ENCODE measurements at regions not wholly inside any gene's neighbourhood (a gene's known extent, or its start where the extent isn't known, plus 50 kb on each side); places are given as distances from the start of the nearest gene placed in this dataset.

GRCh38 chr9:7937761-7938491 lies 138.3 kb upstream of the DMAC1 start:
- no peaks in the 10 kb centered on the region for H3K27me3 ChIP-seq (ENCODE audit: insufficient read depth, low read length)
- no peak overlapping the region for H3K4me3 ChIP-seq (ENCODE audit: low read length)
- peaks cover 20% of the 10 kb centered on the region for H3K4me1 ChIP-seq (ENCODE audit: insufficient read depth, low read length)
- H3K9me3 ChIP-seq (ENCODE audit: low read depth, low read length), result no peaks in the 10 kb centered on the region

- Histone ChIP-seq H3K4me3 (ENCODE audit: low read length) (no peak overlapping the region), H3K9me3 (ENCODE audit: low read depth, low read length) (no peaks in the 10 kb centered on the region), H3K4me1 (ENCODE audit: insufficient read depth, low read length) (peaks cover 20% of the 10 kb centered on the region), H3K27me3 (ENCODE audit: insufficient read depth, low read length) (no peaks in the 10 kb centered on the region)
These were observed 137.4 kb upstream of the DMAC1 start for GRCh38 chr9:7936996-7937395.

- Histone ChIP-seq H3K27me3 (ENCODE audit: insufficient read depth, low read length) (no peaks in the 10 kb centered on the region), H3K9me3 (ENCODE audit: low read depth, low read length) (no peaks in the 10 kb centered on the region), H3K4me3 (ENCODE audit: low read length) (no peak overlapping the region), H3K4me1 (ENCODE audit: insufficient read depth, low read length) (peaks cover 20% of the 10 kb centered on the region)
These were observed 136.6 kb upstream of the DMAC1 start for GRCh38 chr9:7936163-7936562.

- no peak overlapping the region for H3K4me3 ChIP-seq (ENCODE audit: low read length)
- H3K9me3 ChIP-seq (ENCODE audit: low read depth, low read length), result no peaks in the 10 kb centered on the region
- no peaks in the 10 kb centered on the region for H3K27me3 ChIP-seq (ENCODE audit: insufficient read depth, low read length)
- H3K4me1 ChIP-seq (ENCODE audit: insufficient read depth, low read length), result peaks cover 20% of the 10 kb centered on the region
These were observed 136.1 kb upstream of the DMAC1 start for GRCh38 chr9:7935681-7936080.

- H3K4me3 ChIP-seq (ENCODE audit: low read length), result no peak overlapping the region
- no peaks in the 10 kb centered on the region for H3K27me3 ChIP-seq (ENCODE audit: insufficient read depth, low read length)
- H3K4me1 ChIP-seq (ENCODE audit: insufficient read depth, low read length), result peaks cover 20% of the 10 kb centered on the region
- no peaks in the 10 kb centered on the region for H3K9me3 ChIP-seq (ENCODE audit: low read depth, low read length)
These were observed 133.2 kb upstream of the DMAC1 start for GRCh38 chr9:7932767-7933166.

GRCh38 chr9:7930613-7931012 lies 131.0 kb upstream of the DMAC1 start:
- Histone ChIP-seq H3K4me1 (ENCODE audit: insufficient read depth, low read length) (peaks cover 8% of the 10 kb centered on the region), H3K27me3 (ENCODE audit: insufficient read depth, low read length) (no peaks in the 10 kb centered on the region), H3K9me3 (ENCODE audit: low read depth, low read length) (no peaks in the 10 kb centered on the region), H3K4me3 (ENCODE audit: low read length) (no peak overlapping the region)

- H3K4me1 ChIP-seq (ENCODE audit: insufficient read depth, low read length), result peaks cover 4% of the 10 kb centered on the region
- H3K4me3 ChIP-seq (ENCODE audit: low read length), result no peak overlapping the region
- H3K9me3 ChIP-seq (ENCODE audit: low read depth, low read length), result no peaks in the 10 kb centered on the region
- H3K27me3 ChIP-seq (ENCODE audit: insufficient read depth, low read length), result no peaks in the 10 kb centered on the region
These were observed 122.1 kb upstream of the DMAC1 start for GRCh38 chr9:7921545-7922197.

GRCh38 chr9:7912037-7912535 lies 112.5 kb upstream of the DMAC1 start:
- H3K4me3 ChIP-seq (ENCODE audit: low read length), result no peak overlapping the region
- no peaks in the 10 kb centered on the region for H3K4me1 ChIP-seq (ENCODE audit: insufficient read depth, low read length)
- H3K27me3 ChIP-seq (ENCODE audit: insufficient read depth, low read length), result no peaks in the 10 kb centered on the region
- H3K9me3 ChIP-seq (ENCODE audit: low read depth, low read length), result no peaks in the 10 kb centered on the region

- Histone ChIP-seq H3K4me1 (ENCODE audit: insufficient read depth, low read length) (no peaks in the 10 kb centered on the region), H3K27me3 (ENCODE audit: insufficient read depth, low read length) (no peaks in the 10 kb centered on the region), H3K4me3 (ENCODE audit: low read length) (no peak overlapping the region), H3K9me3 (ENCODE audit: low read depth, low read length) (no peaks in the 10 kb centered on the region)
These were observed 110.9 kb upstream of the DMAC1 start for GRCh38 chr9:7910426-7911020.

GRCh38 chr9:7909537-7909936 lies 110.0 kb upstream of the DMAC1 start:
- Histone ChIP-seq H3K27me3 (ENCODE audit: insufficient read depth, low read length) (no peaks in the 10 kb centered on the region), H3K9me3 (ENCODE audit: low read depth, low read length) (no peaks in the 10 kb centered on the region), H3K4me3 (ENCODE audit: low read length) (no peak overlapping the region), H3K4me1 (ENCODE audit: insufficient read depth, low read length) (no peaks in the 10 kb centered on the region)

GRCh38 chr9:7907551-7908337 lies 108.2 kb upstream of the DMAC1 start:
- H3K4me3 ChIP-seq (ENCODE audit: low read length), result no peak overlapping the region
- no peaks in the 10 kb centered on the region for H3K4me1 ChIP-seq (ENCODE audit: insufficient read depth, low read length)
- no peaks in the 10 kb centered on the region for H3K9me3 ChIP-seq (ENCODE audit: low read depth, low read length)
- no peaks in the 10 kb centered on the region for H3K27me3 ChIP-seq (ENCODE audit: insufficient read depth, low read length)

GRCh38 chr9:7906783-7907550 lies 107.4 kb upstream of the DMAC1 start:
- H3K4me1 ChIP-seq (ENCODE audit: insufficient read depth, low read length), result no peaks in the 10 kb centered on the region
- H3K4me3 ChIP-seq (ENCODE audit: low read length), result no peak overlapping the region
- no peaks in the 10 kb centered on the region for H3K9me3 ChIP-seq (ENCODE audit: low read depth, low read length)
- no peaks in the 10 kb centered on the region for H3K27me3 ChIP-seq (ENCODE audit: insufficient read depth, low read length)

GRCh38 chr9:7901621-7902020 lies 102.0 kb upstream of the DMAC1 start:
- no peaks in the 10 kb centered on the region for H3K4me1 ChIP-seq (ENCODE audit: insufficient read depth, low read length)
- no peak overlapping the region for H3K4me3 ChIP-seq (ENCODE audit: low read length)
- no peaks in the 10 kb centered on the region for H3K9me3 ChIP-seq (ENCODE audit: low read depth, low read length)
- H3K27me3 ChIP-seq (ENCODE audit: insufficient read depth, low read length), result no peaks in the 10 kb centered on the region

GRCh38 chr9:7900541-7900940 lies 101.0 kb upstream of the DMAC1 start:
- Histone ChIP-seq H3K4me3 (ENCODE audit: low read length) (no peak overlapping the region), H3K9me3 (ENCODE audit: low read depth, low read length) (no peaks in the 10 kb centered on the region), H3K27me3 (ENCODE audit: insufficient read depth, low read length) (no peaks in the 10 kb centered on the region), H3K4me1 (ENCODE audit: insufficient read depth, low read length) (no peaks in the 10 kb centered on the region)
